ENCODE measurements at regions not wholly inside any gene's neighbourhood (a gene's known extent, or its start where the extent isn't known, plus 50 kb on each side); places are given as distances from the start of the nearest gene placed in this dataset.

GRCh38 chr11:92384802-92385201 lies 160.2 kb downstream of the FAT3 start:
- no peak for DNase-seq (ENCODE audit: low spot score)

- DNase-seq (ENCODE audit: low spot score) = no peak
These were observed 162.0 kb downstream of the FAT3 start for GRCh38 chr11:92386577-92386976.

- DNase-seq (ENCODE audit: low spot score) = no peak
These were observed 163.2 kb downstream of the FAT3 start for GRCh38 chr11:92387859-92388258.

GRCh38 chr11:92388380-92388779 lies 163.8 kb downstream of the FAT3 start:
- no peak for DNase-seq (ENCODE audit: low spot score)

- DNase-seq (ENCODE audit: low spot score) = no peak
These were observed 166.2 kb downstream of the FAT3 start for GRCh38 chr11:92390783-92391182.

- DNase-seq (ENCODE audit: low spot score) = no peak
These were observed 166.7 kb downstream of the FAT3 start for GRCh38 chr11:92391364-92391763.

- no peak for DNase-seq (ENCODE audit: low spot score)
These were observed 167.2 kb downstream of the FAT3 start for GRCh38 chr11:92391808-92392207.

- DNase-seq (ENCODE audit: low spot score) = no peak
These were observed 168.6 kb downstream of the FAT3 start for GRCh38 chr11:92393218-92393617.

GRCh38 chr11:92396133-92396532 lies 171.5 kb downstream of the FAT3 start:
- DNase-seq (ENCODE audit: low spot score) = no peak

GRCh38 chr11:92397221-92397755 lies 172.7 kb downstream of the FAT3 start:
- no peak for DNase-seq (ENCODE audit: low spot score)

- DNase-seq (ENCODE audit: low spot score) = no peak
These were observed 175.1 kb downstream of the FAT3 start for GRCh38 chr11:92399705-92400104.

- no peak for DNase-seq (ENCODE audit: low spot score)
These were observed 176.9 kb downstream of the FAT3 start for GRCh38 chr11:92401520-92401919.

GRCh38 chr11:92406472-92406871 lies 181.9 kb downstream of the FAT3 start:
- DNase-seq (ENCODE audit: low spot score) = no peak

GRCh38 chr11:92409355-92409754 lies 184.7 kb downstream of the FAT3 start:
- no peak for DNase-seq (ENCODE audit: low spot score)

GRCh38 chr11:92409956-92410355 lies 185.3 kb downstream of the FAT3 start:
- no peak for DNase-seq (ENCODE audit: low spot score)

- no peak for DNase-seq (ENCODE audit: low spot score)
These were observed 185.9 kb downstream of the FAT3 start for GRCh38 chr11:92410526-92410925.

GRCh38 chr11:92411431-92411830 lies 186.8 kb downstream of the FAT3 start:
- DNase-seq (ENCODE audit: low spot score) = no peak

- no peak for DNase-seq (ENCODE audit: low spot score)
These were observed 189.3 kb downstream of the FAT3 start for GRCh38 chr11:92413757-92414513.

- DNase-seq (ENCODE audit: low spot score) = no peak
These were observed 192.5 kb downstream of the FAT3 start for GRCh38 chr11:92416971-92417725.

- DNase-seq (ENCODE audit: low spot score) = peak; percentile 24
These were observed 198.8 kb downstream of the FAT3 start for GRCh38 chr11:92423115-92424034.

- no peak for DNase-seq (ENCODE audit: low spot score)
These were observed 199.7 kb downstream of the FAT3 start for GRCh38 chr11:92424281-92424680.

- DNase-seq (ENCODE audit: low spot score) = no peak
These were observed 200.5 kb downstream of the FAT3 start for GRCh38 chr11:92425127-92425526.

All from hepatic stellate cell (primary cell).